Activated CD4-positive, alpha-beta memory T cell treated with anti-CD3 and anti-CD28 coated beads, Interleukin-2, amount 10 ng/mL, durations not matched to agents 7 days and 5 days (primary cell): ENCODE measurements at regions not wholly inside any gene's neighbourhood (a gene's known extent, or its start where the extent isn't known, plus 50 kb on each side); places are given as distances from the start of the nearest gene placed in this dataset.

Source experiments
- CTCF ChIA-PET: fragments of 350-600 bp; sonication (Branson Sonifier 250); formaldehyde crosslinking; loops from one replicate; lab custom pipeline; 2021; ENCODE audit warnings: antibody characterized with exemption, inconsistent platforms; lab: Charles Lee
- POLR2A ChIA-PET: fragments of 350-600 bp; sonication (Branson Sonifier 250); formaldehyde crosslinking; loops from one replicate; lab custom pipeline; 2021; ENCODE audit warnings: antibody characterized with exemption; lab: Charles Lee
- DNase-seq: peaks from one replicate; pipeline ENCODE4 v3.0.0-alpha.2; 2020
- H3K27ac Mint-ChIP-seq: one replicate; pipeline ENCODE4 v1.8.0; 2021; ENCODE audit warnings: mild to moderate bottlenecking, mixed read lengths
- H3K27me3 Mint-ChIP-seq: one replicate; pipeline ENCODE4 v1.8.0; 2021; ENCODE audit warnings: mixed read lengths
- H3K36me3 Mint-ChIP-seq: one replicate; pipeline ENCODE4 v1.8.0; 2021; ENCODE audit warnings: low read depth, mixed read lengths
- H3K4me1 Mint-ChIP-seq: one replicate; pipeline ENCODE4 v1.8.0; 2021; ENCODE audit warnings: mixed read lengths
- H3K4me3 Mint-ChIP-seq: one replicate; pipeline ENCODE4 v1.8.0; 2021; ENCODE audit warnings: mild to moderate bottlenecking, mixed read lengths
- H3K9me3 Mint-ChIP-seq: one replicate; pipeline ENCODE4 v1.8.0; 2021; ENCODE audit warnings: mixed read lengths

- H3K27me3 Mint-ChIP-seq, result no peaks in the 10 kb centered on the region
- H3K9me3 Mint-ChIP-seq, result peaks cover 2% of the 10 kb centered on the region
- no peaks in the 10 kb centered on the region for H3K36me3 Mint-ChIP-seq
- no peak overlapping the region for H3K4me3 Mint-ChIP-seq
- DNase-seq, result no peak
- POLR2A ChIA-PET, result no interaction called here
- H3K27ac Mint-ChIP-seq, result no peak overlapping the region
- CTCF ChIA-PET, result no interaction called here
- H3K4me1 Mint-ChIP-seq, result no peaks in the 10 kb centered on the region
These were observed 664.5 kb upstream of the HTR2C start for GRCh38 chrX:113919387-113919786.

GRCh38 chrX:113906168-113906567 is 677.7 kb upstream of the HTR2C start:
- no peak overlapping the region for H3K4me3 Mint-ChIP-seq
- H3K27me3 Mint-ChIP-seq, result no peaks in the 10 kb centered on the region
- no peaks in the 10 kb centered on the region for H3K9me3 Mint-ChIP-seq
- H3K4me1 Mint-ChIP-seq, result no peaks in the 10 kb centered on the region
- H3K36me3 Mint-ChIP-seq, result no peaks in the 10 kb centered on the region
- POLR2A ChIA-PET, result no interaction called here
- CTCF ChIA-PET, result no interaction called here
- no peak overlapping the region for H3K27ac Mint-ChIP-seq
- DNase-seq, result no peak

GRCh38 chrX:113892891-113893290 is 691.0 kb upstream of the HTR2C start:
- CTCF ChIA-PET, result no interaction called here

DNA sequence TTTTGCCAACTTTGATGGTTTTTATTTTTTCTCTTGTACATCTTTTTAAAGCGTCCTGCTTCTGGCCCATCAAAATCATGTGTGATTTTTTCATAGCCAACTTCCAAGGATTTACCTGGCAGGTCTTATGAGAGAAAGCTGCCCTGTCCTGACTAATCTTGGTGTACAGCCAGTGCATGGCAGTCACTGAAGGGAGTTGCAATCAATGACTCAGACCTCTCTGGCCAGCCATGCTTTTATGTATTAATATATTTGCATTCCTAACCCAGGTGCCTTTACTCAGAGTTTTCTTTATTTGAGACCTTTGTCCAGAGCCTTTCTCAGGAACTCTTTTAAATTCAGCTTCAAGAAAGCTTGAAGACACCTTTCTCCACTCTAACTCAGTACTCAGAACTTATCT is 691.5 kb upstream of the HTR2C start:
- peaks cover 2% of the 10 kb centered on the region for H3K9me3 Mint-ChIP-seq
- ChIA-PET CTCF (no interaction called here), POLR2A (no interaction called here)
- no peak overlapping the region for H3K27ac Mint-ChIP-seq
- no peak for DNase-seq
- no peak overlapping the region for H3K4me3 Mint-ChIP-seq
- no peaks in the 10 kb centered on the region for H3K36me3 Mint-ChIP-seq
- no peaks in the 10 kb centered on the region for H3K27me3 Mint-ChIP-seq
- H3K4me1 Mint-ChIP-seq, result no peaks in the 10 kb centered on the region

More at GRCh38 chrX:113892891-113893290, 691.0 kb upstream of the HTR2C start:
- POLR2A ChIA-PET, result no interaction called here
- Mint-ChIP-seq H3K9me3 (peaks cover 2% of the 10 kb centered on the region), H3K27me3 (no peaks in the 10 kb centered on the region), H3K4me3 (no peak overlapping the region), H3K36me3 (no peaks in the 10 kb centered on the region), H3K27ac (no peak overlapping the region), H3K4me1 (no peaks in the 10 kb centered on the region)
- DNase-seq, result no peak

GRCh38 chrX:113873056-113873455 is 710.8 kb upstream of the HTR2C start:
- no peak overlapping the region for H3K4me3 Mint-ChIP-seq
- CTCF ChIA-PET, result no interaction called here
- POLR2A ChIA-PET, result no interaction called here
- no peak for DNase-seq
- no peak overlapping the region for H3K27ac Mint-ChIP-seq
- H3K27me3 Mint-ChIP-seq, result no peaks in the 10 kb centered on the region
- no peaks in the 10 kb centered on the region for H3K9me3 Mint-ChIP-seq
- H3K4me1 Mint-ChIP-seq, result no peaks in the 10 kb centered on the region
- H3K36me3 Mint-ChIP-seq, result no peaks in the 10 kb centered on the region

- ChIA-PET POLR2A (no interaction called here), CTCF (no interaction called here)
- Mint-ChIP-seq H3K27me3 (no peaks in the 10 kb centered on the region), H3K36me3 (no peaks in the 10 kb centered on the region), H3K4me3 (no peak overlapping the region), H3K9me3 (no peaks in the 10 kb centered on the region), H3K27ac (no peak overlapping the region), H3K4me1 (no peaks in the 10 kb centered on the region)
- no peak for DNase-seq
These were observed 715.2 kb upstream of the HTR2C start for GRCh38 chrX:113868711-113869110.

DNA sequence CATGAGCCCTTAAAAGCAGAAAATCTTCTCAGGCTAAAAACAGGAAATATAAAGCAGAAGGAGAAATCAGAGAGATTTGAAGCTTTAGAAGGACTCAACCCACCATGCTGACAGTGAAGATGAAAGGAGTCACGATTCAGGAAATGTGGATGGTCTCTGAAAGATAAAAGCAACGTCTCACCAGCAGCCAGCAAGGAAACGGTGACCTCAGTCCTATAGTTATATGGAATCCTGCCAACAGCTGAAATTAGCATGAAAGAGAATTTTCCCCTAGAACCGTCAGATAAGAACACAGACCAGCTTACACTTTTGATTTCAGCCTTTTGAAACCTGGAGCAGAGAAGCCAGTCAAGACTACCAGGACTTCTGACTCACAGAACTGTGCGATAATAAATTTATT is 715.7 kb upstream of the HTR2C start:
- no peaks in the 10 kb centered on the region for H3K36me3 Mint-ChIP-seq
- no peaks in the 10 kb centered on the region for H3K9me3 Mint-ChIP-seq
- DNase-seq, result no peak
- no peak overlapping the region for H3K4me3 Mint-ChIP-seq
- H3K27me3 Mint-ChIP-seq, result no peaks in the 10 kb centered on the region
- H3K4me1 Mint-ChIP-seq, result no peaks in the 10 kb centered on the region
- POLR2A ChIA-PET, result no interaction called here
- CTCF ChIA-PET, result no interaction called here
- no peak overlapping the region for H3K27ac Mint-ChIP-seq

GRCh38 chrX:113849408-113849807 is 734.5 kb upstream of the HTR2C start:
- Mint-ChIP-seq H3K9me3 (peaks cover 2% of the 10 kb centered on the region), H3K36me3 (no peaks in the 10 kb centered on the region)
- CTCF ChIA-PET, result no interaction called here

GRCh38 chrX:113833096-113834055 is 750.5 kb upstream of the HTR2C start:
- ChIA-PET POLR2A (no interaction called here), CTCF (no interaction called here)
- H3K27me3 Mint-ChIP-seq, result no peaks in the 10 kb centered on the region
- H3K4me3 Mint-ChIP-seq, result no peak overlapping the region
- H3K4me1 Mint-ChIP-seq, result no peaks in the 10 kb centered on the region
- no peaks in the 10 kb centered on the region for H3K9me3 Mint-ChIP-seq
- H3K27ac Mint-ChIP-seq, result no peak overlapping the region
- no peaks in the 10 kb centered on the region for H3K36me3 Mint-ChIP-seq
- no peak for DNase-seq

More at GRCh38 chrX:113849408-113849807, 734.5 kb upstream of the HTR2C start:
- H3K4me1 Mint-ChIP-seq, result no peaks in the 10 kb centered on the region
- no peak overlapping the region for H3K27ac Mint-ChIP-seq
- no peak overlapping the region for H3K4me3 Mint-ChIP-seq
- no peaks in the 10 kb centered on the region for H3K27me3 Mint-ChIP-seq
- POLR2A ChIA-PET, result no interaction called here
- no peak for DNase-seq

- Mint-ChIP-seq H3K27me3 (no peaks in the 10 kb centered on the region), H3K4me3 (no peak overlapping the region), H3K9me3 (no peaks in the 10 kb centered on the region), H3K27ac (no peak overlapping the region), H3K36me3 (no peaks in the 10 kb centered on the region), H3K4me1 (no peaks in the 10 kb centered on the region)
- no peak for DNase-seq
- ChIA-PET CTCF (no interaction called here), POLR2A (no interaction called here)
These were observed 755.4 kb upstream of the HTR2C start for GRCh38 chrX:113828470-113828869.

DNA sequence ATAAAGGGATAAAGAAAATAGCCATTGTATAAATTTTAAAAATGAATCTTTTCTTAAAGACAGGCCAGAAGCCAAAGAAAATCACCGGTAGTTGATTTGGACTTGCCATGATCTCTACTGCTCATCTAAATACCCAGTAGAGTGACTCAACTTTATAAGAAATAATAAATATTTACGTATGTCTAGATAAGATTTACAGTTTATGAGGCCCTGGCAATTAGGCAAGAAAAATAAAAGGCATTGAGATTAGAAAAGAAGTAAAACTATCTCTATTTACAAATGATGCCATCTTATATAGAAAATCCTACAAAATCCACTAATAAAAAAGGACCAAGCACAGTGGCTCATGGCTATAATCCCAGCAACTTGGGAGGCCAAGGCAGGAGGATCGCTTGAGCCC is 765.5 kb upstream of the HTR2C start:
- Mint-ChIP-seq H3K4me3 (no peak overlapping the region), H3K27ac (no peak overlapping the region), H3K4me1 (no peaks in the 10 kb centered on the region), H3K27me3 (no peaks in the 10 kb centered on the region), H3K9me3 (peaks cover 2% of the 10 kb centered on the region), H3K36me3 (no peaks in the 10 kb centered on the region)
- POLR2A ChIA-PET, result no interaction called here
- no peak for DNase-seq
- CTCF ChIA-PET, result no interaction called here

DNA sequence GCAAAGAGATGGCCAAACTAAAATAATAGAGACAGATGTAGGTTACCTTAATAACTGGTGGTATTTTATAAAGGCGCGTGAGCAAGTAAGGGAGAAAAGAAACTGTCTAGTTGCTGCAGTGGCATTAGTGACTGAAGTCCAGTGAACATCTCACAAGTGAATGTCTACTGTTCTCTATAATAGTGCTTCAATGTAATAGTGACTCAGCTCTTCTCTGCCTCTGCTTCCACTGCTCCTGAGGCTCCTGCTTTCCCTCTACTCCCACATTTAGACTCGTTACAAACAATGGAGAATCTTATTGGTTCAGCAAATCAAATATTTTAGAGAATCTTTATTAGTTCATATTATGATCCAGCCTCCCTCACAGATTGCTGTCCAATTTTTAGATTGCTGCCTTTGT is 779.1 kb upstream of the HTR2C start:
- CTCF ChIA-PET, result no interaction called here
- Mint-ChIP-seq H3K4me3 (no peak overlapping the region), H3K9me3 (no peaks in the 10 kb centered on the region), H3K27me3 (no peaks in the 10 kb centered on the region), H3K27ac (no peak overlapping the region), H3K4me1 (no peaks in the 10 kb centered on the region), H3K36me3 (no peaks in the 10 kb centered on the region)
- POLR2A ChIA-PET, result no interaction called here
- DNase-seq, result no peak

- Mint-ChIP-seq H3K27me3 (no peaks in the 10 kb centered on the region), H3K4me1 (no peaks in the 10 kb centered on the region), H3K27ac (no peak overlapping the region), H3K4me3 (no peak overlapping the region), H3K36me3 (no peaks in the 10 kb centered on the region), H3K9me3 (no peaks in the 10 kb centered on the region)
- DNase-seq, result no peak
- POLR2A ChIA-PET, result no interaction called here
- CTCF ChIA-PET, result no interaction called here
These were observed 779.6 kb upstream of the HTR2C start for GRCh38 chrX:113804291-113804690.

GRCh38 chrX:113802837-113803236 is 781.0 kb upstream of the HTR2C start:
- H3K36me3 Mint-ChIP-seq, result no peaks in the 10 kb centered on the region
- no peak for DNase-seq
- no peaks in the 10 kb centered on the region for H3K9me3 Mint-ChIP-seq
- no peak overlapping the region for H3K4me3 Mint-ChIP-seq
- ChIA-PET CTCF (no interaction called here), POLR2A (no interaction called here)
- H3K27me3 Mint-ChIP-seq, result no peaks in the 10 kb centered on the region
- H3K4me1 Mint-ChIP-seq, result no peaks in the 10 kb centered on the region
- H3K27ac Mint-ChIP-seq, result no peak overlapping the region
